ENCODE measurements at regions not wholly inside any gene's neighbourhood (a gene's known extent, or its start where the extent isn't known, plus 50 kb on each side); places are given as distances from the start of the nearest gene placed in this dataset.

GRCh38 chr14:89093083-89093730, 268.8 kb downstream of the TTC8 start:
- no peak overlapping the region for H2BK20ac ChIP-seq (ENCODE audit: low read depth, low read length)
- H2AK5ac ChIP-seq (ENCODE audit: low read depth, low read length) = no peak overlapping the region
- no peaks in the 10 kb centered on the region for H3K36me3 ChIP-seq (ENCODE audit: control insufficient read depth, insufficient read depth, low read length)
- H2BK5ac ChIP-seq (ENCODE audit: low read depth, low read length, poor library complexity, severe bottlenecking) = no peak overlapping the region
- no peak overlapping the region for H2BK120ac ChIP-seq (ENCODE audit: low read depth, low read length)
- no peak overlapping the region for H3K27ac ChIP-seq (ENCODE audit: insufficient read depth, low read length)
- no peaks in the 10 kb centered on the region for H4K20me1 ChIP-seq (ENCODE audit: insufficient read depth, low read length)
- TF ChIP-seq SMC3 (IDR thresholded peaks at IDR 0.05; ENCODE audit: low read depth, low read length) = no peak
- TF ChIP-seq CEBPB (IDR thresholded peaks at IDR 0.05; ENCODE audit: low read depth, low read length) = no peak
- no peak for TF ChIP-seq POLR2A (IDR thresholded peaks at IDR 0.05; ENCODE audit: low read depth, low read length)
- TF ChIP-seq RFX5 (IDR thresholded peaks at IDR 0.05; ENCODE audit: low read depth, low read length) = no peak
- TF ChIP-seq MAZ (IDR thresholded peaks at IDR 0.05; ENCODE audit: borderline replicate concordance, low read depth, low read length) = no peak
- TF ChIP-seq MAFK (IDR thresholded peaks at IDR 0.05; ENCODE audit: low read depth, low read length) = no peak
- TF ChIP-seq RCOR1 (IDR thresholded peaks at IDR 0.05; ENCODE audit: insufficient replicate concordance, low read length) = no peak
- no peak for TF ChIP-seq FOS (IDR thresholded peaks at IDR 0.05; ENCODE audit: low read depth, low read length)
- TF ChIP-seq RAD21 (IDR thresholded peaks at IDR 0.05; ENCODE audit: low read length) = no peak
- TF ChIP-seq, protein P1, sequence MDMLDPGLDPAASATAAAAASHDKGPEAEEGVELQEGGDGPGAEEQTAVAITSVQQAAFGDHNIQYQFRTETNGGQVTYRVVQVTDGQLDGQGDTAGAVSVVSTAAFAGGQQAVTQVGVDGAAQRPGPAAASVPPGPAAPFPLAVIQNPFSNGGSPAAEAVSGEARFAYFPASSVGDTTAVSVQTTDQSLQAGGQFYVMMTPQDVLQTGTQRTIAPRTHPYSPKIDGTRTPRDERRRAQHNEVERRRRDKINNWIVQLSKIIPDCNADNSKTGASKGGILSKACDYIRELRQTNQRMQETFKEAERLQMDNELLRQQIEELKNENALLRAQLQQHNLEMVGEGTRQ (IDR thresholded peaks at IDR 0.05; ENCODE audit: low read depth, low read length) = no peak
- TF ChIP-seq CTCF (conservative IDR thresholded peaks at IDR 0.05; ENCODE audit: low read depth, low read length) = no peak
- TF ChIP-seq NFE2L2 (IDR thresholded peaks at IDR 0.05; ENCODE audit: low read depth, low read length) = no peak
- H3K14ac ChIP-seq (replicated peaks; ENCODE audit: low read depth, low read length) = no peak overlapping the region
- no peak overlapping the region for H3K18ac ChIP-seq (ENCODE audit: low read depth, low read length)
- H4K91ac ChIP-seq (ENCODE audit: insufficient read depth, low read depth, low read length) = no peak overlapping the region
- H2BK15ac ChIP-seq (ENCODE audit: low read depth, low read length) = no peak overlapping the region
- no peaks in the 10 kb centered on the region for H3K4me1 ChIP-seq (ENCODE audit: control insufficient read depth, insufficient read depth, low read length)
- H4K8ac ChIP-seq (ENCODE audit: low read depth in 2 of 2, low read length in 2 of 2) = no peak overlapping the region
- ChIA-PET CTCF (no interaction called here), POLR2A (ENCODE audit: unreplicated experiment) (no interaction called here)
- peaks cover 10% of the 10 kb centered on the region for H3K27me3 ChIP-seq (ENCODE audit: control insufficient read depth, insufficient read depth, low read length)
- in situ Hi-C loops (cut with MboI; ENCODE audit: low sequenced_read_pairs) (no loop called here), intact Hi-C loops (cut with micrococcal nuclease) (no loop called here), dilution Hi-C loops (cut with HindIII; ENCODE audit: low sequenced_read_pairs, unreplicated experiment) (no loop called here)
- H3K79me1 ChIP-seq (ENCODE audit: low read depth in 1 of 2, low read length in 2 of 2) = no peaks in the 10 kb centered on the region
- H3K9me3 ChIP-seq (ENCODE audit: control insufficient read depth, insufficient read depth, low read length) = peaks cover 3% of the 10 kb centered on the region; the same call in 1 of the 2 replicates
- H3K23ac ChIP-seq (ENCODE audit: low read depth, low read length) = no peak overlapping the region
- no peaks in the 10 kb centered on the region for H3K9me1 ChIP-seq (ENCODE audit: insufficient read depth, low read length)
- ATAC-seq (ENCODE audit: low read depth) = no peak; the same call in 1 of the 2 replicates
- BruUV-seq (replicated peaks) = no TSS peak
- H3K4ac ChIP-seq (ENCODE audit: low read depth, low read length) = no peak overlapping the region
- no peak overlapping the region for H2AFZ ChIP-seq (replicated peaks; ENCODE audit: low read length, poor library complexity)
- no peak overlapping the region for H3K4me2 ChIP-seq (ENCODE audit: low read depth, low read length)
- no peak overlapping the region for H2AK9ac ChIP-seq (replicated peaks; ENCODE audit: low read depth, low read length, poor library complexity)
- DNase-seq = peak; percentile 26
- no peak overlapping the region for H3K4me3 ChIP-seq (ENCODE audit: insufficient read depth, low read depth, low read length)
- H3K56ac ChIP-seq (ENCODE audit: extremely low read depth, insufficient read depth, low read length) = no peak overlapping the region
- H3K9ac ChIP-seq (ENCODE audit: low read depth, low read length) = no peak overlapping the region
- no CpG with 5 or more reads among the region's 3 CpGs for WGBS, 2 experiments (ENCODE audit: extremely low coverage in 2 of 2, insufficient read length in 1 of 2)
- no peak overlapping the region for H4K5ac ChIP-seq (ENCODE audit: low read depth, low read length)

Data from IMR-90 (cell line).